Neural cell (in vitro differentiated cells): ENCODE measurements at regions not wholly inside any gene's neighbourhood (a gene's known extent, or its start where the extent isn't known, plus 50 kb on each side); places are given as distances from the start of the nearest gene placed in this dataset.

ENCODE experiments used
- EP300 ChIP-seq: fragments of 450-650 bp; conservative IDR thresholded peaks from 2 replicates; pipeline ENCODE4 v1.6.1; 2014; ENCODE audit warnings: antibody characterized with exemption, mild to moderate bottlenecking, moderate library complexity; ENCODE audit not compliant: poor library complexity, severe bottlenecking
- EZH2 ChIP-seq: fragments of 200-600, 300-800 bp; shearing (Covaris generic), sonication (generic); IDR thresholded peaks from 2 replicates; pipeline ENCODE4 v1.6.1; 2014; ENCODE audit warnings: antibody characterized with exemption, low read length, borderline replicate concordance, mild to moderate bottlenecking; ENCODE audit not compliant: insufficient read depth, poor library complexity, severe bottlenecking
- MXI1 ChIP-seq: fragments of 450-650 bp; conservative IDR thresholded peaks from 2 replicates; pipeline ENCODE4 v1.6.1; 2014; ENCODE audit warnings: antibody characterized with exemption, mild to moderate bottlenecking; ENCODE audit not compliant: poor library complexity, severe bottlenecking
- POLR2AphosphoS5 ChIP-seq: IDR thresholded peaks from 2 replicates; pipeline ENCODE4 v1.6.1; 2012
- RAD21 ChIP-seq: fragments of 450-650 bp; conservative IDR thresholded peaks from 2 replicates; pipeline ENCODE4 v1.6.1; 2014; ENCODE audit warnings: antibody characterized with exemption, mild to moderate bottlenecking, moderate library complexity
- SMC3 ChIP-seq: fragments of 450-650 bp; conservative IDR thresholded peaks from 2 replicates; pipeline ENCODE4 v1.6.1; 2014; ENCODE audit warnings: antibody characterized with exemption, mild to moderate bottlenecking, moderate library complexity; ENCODE audit not compliant: poor library complexity
- TF ChIP-seq, protein P1 (sequence below): fragments of 450-650 bp; IDR thresholded peaks from 2 replicates; pipeline ENCODE4 v1.5.1; 2014; ENCODE audit warnings: antibody characterized with exemption, mild to moderate bottlenecking, moderate library complexity; ENCODE audit not compliant: poor library complexity, severe bottlenecking
- TF ChIP-seq, protein P2 (sequence below): IDR thresholded peaks from 2 replicates; pipeline ENCODE4 v1.6.1; 2012; ENCODE audit warnings: borderline replicate concordance

DNA sequence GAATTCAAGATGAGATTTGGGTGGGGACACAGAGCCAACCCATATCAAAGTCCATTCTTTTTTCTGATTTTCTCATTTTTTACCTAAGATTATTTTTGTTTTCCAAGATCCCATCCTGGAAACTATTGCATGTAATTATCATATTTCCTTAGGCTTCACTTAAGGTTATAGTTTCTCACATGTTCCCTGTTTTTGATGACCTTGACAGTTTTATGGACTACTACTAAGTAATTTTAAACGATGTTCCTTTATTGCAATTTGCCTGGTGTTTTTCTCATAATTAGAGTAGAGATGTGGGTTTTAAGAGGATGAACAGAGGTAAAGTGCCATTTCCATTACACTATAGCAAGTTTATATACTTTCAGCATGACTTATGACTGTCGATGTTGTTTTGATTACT is 795.1 kb downstream of the FAT4 start:
- TF ChIP-seq, protein P1, sequence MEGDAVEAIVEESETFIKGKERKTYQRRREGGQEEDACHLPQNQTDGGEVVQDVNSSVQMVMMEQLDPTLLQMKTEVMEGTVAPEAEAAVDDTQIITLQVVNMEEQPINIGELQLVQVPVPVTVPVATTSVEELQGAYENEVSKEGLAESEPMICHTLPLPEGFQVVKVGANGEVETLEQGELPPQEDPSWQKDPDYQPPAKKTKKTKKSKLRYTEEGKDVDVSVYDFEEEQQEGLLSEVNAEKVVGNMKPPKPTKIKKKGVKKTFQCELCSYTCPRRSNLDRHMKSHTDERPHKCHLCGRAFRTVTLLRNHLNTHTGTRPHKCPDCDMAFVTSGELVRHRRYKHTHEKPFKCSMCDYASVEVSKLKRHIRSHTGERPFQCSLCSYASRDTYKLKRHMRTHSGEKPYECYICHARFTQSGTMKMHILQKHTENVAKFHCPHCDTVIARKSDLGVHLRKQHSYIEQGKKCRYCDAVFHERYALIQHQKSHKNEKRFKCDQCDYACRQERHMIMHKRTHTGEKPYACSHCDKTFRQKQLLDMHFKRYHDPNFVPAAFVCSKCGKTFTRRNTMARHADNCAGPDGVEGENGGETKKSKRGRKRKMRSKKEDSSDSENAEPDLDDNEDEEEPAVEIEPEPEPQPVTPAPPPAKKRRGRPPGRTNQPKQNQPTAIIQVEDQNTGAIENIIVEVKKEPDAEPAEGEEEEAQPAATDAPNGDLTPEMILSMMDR: no peak
- TF ChIP-seq MXI1 (no peak), EZH2 (no peak), POLR2AphosphoS5 (no peak), EP300 (no peak), RAD21 (no peak), SMC3 (no peak)
- TF ChIP-seq, protein P2, sequence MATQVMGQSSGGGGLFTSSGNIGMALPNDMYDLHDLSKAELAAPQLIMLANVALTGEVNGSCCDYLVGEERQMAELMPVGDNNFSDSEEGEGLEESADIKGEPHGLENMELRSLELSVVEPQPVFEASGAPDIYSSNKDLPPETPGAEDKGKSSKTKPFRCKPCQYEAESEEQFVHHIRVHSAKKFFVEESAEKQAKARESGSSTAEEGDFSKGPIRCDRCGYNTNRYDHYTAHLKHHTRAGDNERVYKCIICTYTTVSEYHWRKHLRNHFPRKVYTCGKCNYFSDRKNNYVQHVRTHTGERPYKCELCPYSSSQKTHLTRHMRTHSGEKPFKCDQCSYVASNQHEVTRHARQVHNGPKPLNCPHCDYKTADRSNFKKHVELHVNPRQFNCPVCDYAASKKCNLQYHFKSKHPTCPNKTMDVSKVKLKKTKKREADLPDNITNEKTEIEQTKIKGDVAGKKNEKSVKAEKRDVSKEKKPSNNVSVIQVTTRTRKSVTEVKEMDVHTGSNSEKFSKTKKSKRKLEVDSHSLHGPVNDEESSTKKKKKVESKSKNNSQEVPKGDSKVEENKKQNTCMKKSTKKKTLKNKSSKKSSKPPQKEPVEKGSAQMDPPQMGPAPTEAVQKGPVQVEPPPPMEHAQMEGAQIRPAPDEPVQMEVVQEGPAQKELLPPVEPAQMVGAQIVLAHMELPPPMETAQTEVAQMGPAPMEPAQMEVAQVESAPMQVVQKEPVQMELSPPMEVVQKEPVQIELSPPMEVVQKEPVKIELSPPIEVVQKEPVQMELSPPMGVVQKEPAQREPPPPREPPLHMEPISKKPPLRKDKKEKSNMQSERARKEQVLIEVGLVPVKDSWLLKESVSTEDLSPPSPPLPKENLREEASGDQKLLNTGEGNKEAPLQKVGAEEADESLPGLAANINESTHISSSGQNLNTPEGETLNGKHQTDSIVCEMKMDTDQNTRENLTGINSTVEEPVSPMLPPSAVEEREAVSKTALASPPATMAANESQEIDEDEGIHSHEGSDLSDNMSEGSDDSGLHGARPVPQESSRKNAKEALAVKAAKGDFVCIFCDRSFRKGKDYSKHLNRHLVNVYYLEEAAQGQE: no peak
